Mucosa of rectum (tissue), 2 donors: ENCODE measurements at regions not wholly inside any gene's neighbourhood (a gene's known extent, or its start where the extent isn't known, plus 50 kb on each side); places are given as distances from the start of the nearest gene placed in this dataset.

Experiments
- H3K27ac ChIP-seq, 2 donors: one replicate each; pipeline ENCODE4 v1.7.0; 2013; ENCODE audit warnings: inconsistent platforms in 2 of 2, low read depth in 2 of 2, low read length in 2 of 2
- H3K27me3 ChIP-seq, 2 donors: one replicate each; pipeline ENCODE4 v1.7.0; 2013; ENCODE audit warnings: low read length in 2 of 2; ENCODE audit not compliant: control insufficient read depth in 2 of 2, insufficient read depth in 2 of 2
- H3K36me3 ChIP-seq, 2 donors: one replicate each; pipeline ENCODE4 v1.7.0; 2013; ENCODE audit warnings: low read length in 2 of 2; ENCODE audit not compliant: control insufficient read depth in 2 of 2, insufficient read depth in 2 of 2
- H3K4me1 ChIP-seq, 2 donors: one replicate each; pipeline ENCODE4 v1.7.0; 2013; ENCODE audit warnings: low read length in 2 of 2, mild to moderate bottlenecking in 1 of 2; ENCODE audit not compliant: control insufficient read depth in 2 of 2, insufficient read depth in 2 of 2
- H3K4me3 ChIP-seq, 2 donors: one replicate each; pipeline ENCODE4 v1.7.0; 2013; ENCODE audit warnings: low read length in 2 of 2
- H3K9ac ChIP-seq, 2 donors: one replicate each; pipeline ENCODE4 v1.7.0; 2013; ENCODE audit warnings: low read length in 2 of 2, low read depth in 1 of 2, mild to moderate bottlenecking in 1 of 2
- H3K9me3 ChIP-seq, 2 donors: one replicate each; pipeline ENCODE4 v1.7.0; 2013; ENCODE audit warnings: low read length in 2 of 2; ENCODE audit not compliant: control insufficient read depth in 2 of 2
- donor health status: healthy.
- donor health status: Normal muscosa, but diverticular disease.

- H3K9me3 ChIP-seq, result no peaks in the 10 kb centered on the region
- H3K4me3 ChIP-seq, result no peak overlapping the region
- H3K9ac ChIP-seq, result no peak overlapping the region
- no peaks in the 10 kb centered on the region for H3K36me3 ChIP-seq
- H3K27ac ChIP-seq, result no peak overlapping the region
- H3K27me3 ChIP-seq, result no peaks in the 10 kb centered on the region
- no peaks in the 10 kb centered on the region for H3K4me1 ChIP-seq
Observed at GRCh38 chr6:121651420-121651819, 216.0 kb downstream of the GJA1 start.

DNA sequence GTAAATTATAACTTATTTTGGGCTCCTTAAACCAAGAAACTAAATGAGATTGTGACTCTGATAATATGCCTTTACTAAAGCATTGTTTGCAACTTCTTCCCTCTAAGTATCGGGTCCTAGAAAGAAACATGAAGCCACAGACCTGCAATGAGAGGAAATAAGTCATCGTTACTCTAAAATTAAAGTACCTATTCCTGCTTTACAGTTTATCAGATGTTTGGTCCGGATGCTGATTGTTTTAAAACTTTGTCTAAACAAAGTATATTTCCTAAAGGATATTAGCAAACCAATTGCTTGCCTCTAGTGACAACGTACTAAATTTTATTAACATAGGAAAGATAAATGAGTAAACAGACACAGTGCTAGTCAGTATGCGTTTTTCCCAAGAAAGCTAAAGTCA lies 216.8 kb downstream of the GJA1 start:
- Histone ChIP-seq H3K27me3 (no peaks in the 10 kb centered on the region), H3K9ac (no peak overlapping the region), H3K27ac (peak overlapping the region in 1 of 2 donors; percentile 17), H3K4me3 (no peak overlapping the region), H3K4me1 (no peaks in the 10 kb centered on the region), H3K9me3 (no peaks in the 10 kb centered on the region), H3K36me3 (no peaks in the 10 kb centered on the region)

DNA sequence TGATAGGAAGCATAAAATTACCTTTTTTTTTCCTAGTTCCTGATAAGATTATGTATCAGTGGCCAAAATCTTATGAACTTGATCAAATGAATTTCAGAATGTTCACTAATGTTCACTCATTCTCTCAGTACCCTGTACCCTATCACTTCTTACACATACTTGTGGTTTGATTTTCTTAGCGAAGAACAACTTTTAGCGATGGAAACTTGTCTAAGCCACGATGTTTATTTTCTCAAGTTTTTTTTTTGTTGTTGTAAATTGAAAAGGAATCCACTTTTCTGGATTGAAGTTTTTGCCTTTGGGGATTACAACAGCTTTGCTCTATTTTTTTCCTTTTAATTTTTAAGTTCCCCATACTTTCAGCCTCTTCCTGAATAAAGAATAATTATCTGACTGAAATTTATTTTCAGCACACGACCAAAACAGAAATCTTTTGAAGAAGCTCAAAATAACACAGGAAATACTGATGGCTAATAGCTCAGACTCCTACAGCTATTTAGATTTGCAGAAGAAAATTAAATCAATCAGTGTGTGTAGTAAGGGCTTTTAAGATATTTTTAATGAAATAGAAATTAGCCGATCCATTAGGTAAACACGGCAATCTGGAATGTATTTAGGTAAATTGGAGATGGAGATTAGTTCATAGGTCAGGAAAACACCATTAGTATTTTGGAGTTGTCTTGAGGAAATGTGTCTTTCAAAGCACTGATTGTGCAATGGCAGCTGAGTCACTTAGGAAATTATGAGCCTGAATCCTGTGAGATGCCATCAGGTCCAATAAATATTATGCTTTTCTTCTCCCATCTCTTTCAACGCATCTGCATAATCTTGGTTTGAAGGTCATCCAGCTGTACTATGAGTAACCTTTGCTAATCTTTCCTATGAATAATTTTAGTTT lies 217.5 kb downstream of the GJA1 start:
- Histone ChIP-seq H3K9ac (no peak overlapping the region), H3K27ac (peak overlapping the region in 1 of 2 donors; percentile 17), H3K36me3 (no peaks in the 10 kb centered on the region), H3K27me3 (no peaks in the 10 kb centered on the region), H3K4me1 (no peaks in the 10 kb centered on the region), H3K9me3 (no peaks in the 10 kb centered on the region), H3K4me3 (no peak overlapping the region)

DNA sequence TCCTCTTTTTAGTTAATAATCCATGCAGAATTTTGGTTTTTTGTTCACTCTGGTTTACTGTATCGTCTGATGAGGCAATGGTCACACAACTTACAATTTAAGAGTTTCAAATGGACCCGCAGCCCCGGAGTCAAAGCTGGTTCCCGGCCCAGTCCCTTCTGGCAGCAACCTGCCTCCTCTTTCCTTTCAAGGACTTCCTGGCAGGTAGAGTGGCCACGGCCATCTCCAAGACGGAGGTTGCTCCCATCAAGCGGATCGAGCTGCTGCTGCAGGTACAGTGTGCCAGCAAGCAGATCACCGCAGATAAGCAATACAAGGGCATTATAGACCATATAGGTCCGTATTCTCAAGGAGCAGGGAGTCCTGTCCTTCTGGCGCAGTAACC lies 218.2 kb downstream of the GJA1 start:
- no peaks in the 10 kb centered on the region for H3K4me1 ChIP-seq
- no peaks in the 10 kb centered on the region for H3K36me3 ChIP-seq
- no peaks in the 10 kb centered on the region for H3K9me3 ChIP-seq
- peak overlapping the region in 1 of 2 donors; percentile 9 for H3K27ac ChIP-seq
- no peak overlapping the region for H3K9ac ChIP-seq
- H3K4me3 ChIP-seq, result no peak overlapping the region
- no peaks in the 10 kb centered on the region for H3K27me3 ChIP-seq

DNA sequence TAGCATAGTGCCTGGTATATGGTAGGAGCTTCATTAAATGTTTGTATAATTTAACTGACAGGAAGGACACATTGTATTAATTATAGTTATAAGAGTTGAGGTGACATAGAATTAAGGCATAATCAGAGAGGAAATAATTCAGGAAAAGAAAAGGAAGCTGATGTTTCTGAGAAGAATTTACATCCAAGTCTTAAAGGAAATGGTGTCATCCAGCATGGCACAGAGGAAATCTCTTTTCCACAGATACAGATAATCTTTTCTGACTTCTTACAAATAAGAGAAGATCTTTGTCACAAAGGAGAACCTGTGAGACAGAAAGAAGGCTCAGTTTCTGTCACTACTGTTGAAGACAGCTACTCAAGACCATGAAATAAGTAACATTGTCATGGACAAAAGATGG lies 222.5 kb downstream of the GJA1 start:
- Histone ChIP-seq H3K9ac (no peak overlapping the region), H3K27ac (no peak overlapping the region), H3K36me3 (no peaks in the 10 kb centered on the region), H3K4me1 (no peaks in the 10 kb centered on the region), H3K27me3 (no peaks in the 10 kb centered on the region), H3K9me3 (no peaks in the 10 kb centered on the region), H3K4me3 (no peak overlapping the region)

GRCh38 chr6:121660277-121660676 lies 224.8 kb downstream of the GJA1 start:
- Histone ChIP-seq H3K4me1 (no peaks in the 10 kb centered on the region), H3K27ac (no peak overlapping the region), H3K36me3 (no peaks in the 10 kb centered on the region), H3K27me3 (no peaks in the 10 kb centered on the region), H3K4me3 (no peak overlapping the region), H3K9me3 (no peaks in the 10 kb centered on the region), H3K9ac (no peak overlapping the region)

- Histone ChIP-seq H3K4me3 (no peak overlapping the region), H3K36me3 (no peaks in the 10 kb centered on the region), H3K27ac (no peak overlapping the region), H3K4me1 (no peaks in the 10 kb centered on the region), H3K27me3 (no peaks in the 10 kb centered on the region), H3K9me3 (no peaks in the 10 kb centered on the region), H3K9ac (no peak overlapping the region)
Observed at GRCh38 chr6:121663292-121663810, 227.9 kb downstream of the GJA1 start.

- Histone ChIP-seq H3K4me1 (no peaks in the 10 kb centered on the region), H3K9ac (no peak overlapping the region), H3K27ac (no peak overlapping the region), H3K27me3 (no peaks in the 10 kb centered on the region), H3K36me3 (no peaks in the 10 kb centered on the region), H3K9me3 (no peaks in the 10 kb centered on the region), H3K4me3 (no peak overlapping the region)
Observed at GRCh38 chr6:121664158-121664557, 228.7 kb downstream of the GJA1 start.

DNA sequence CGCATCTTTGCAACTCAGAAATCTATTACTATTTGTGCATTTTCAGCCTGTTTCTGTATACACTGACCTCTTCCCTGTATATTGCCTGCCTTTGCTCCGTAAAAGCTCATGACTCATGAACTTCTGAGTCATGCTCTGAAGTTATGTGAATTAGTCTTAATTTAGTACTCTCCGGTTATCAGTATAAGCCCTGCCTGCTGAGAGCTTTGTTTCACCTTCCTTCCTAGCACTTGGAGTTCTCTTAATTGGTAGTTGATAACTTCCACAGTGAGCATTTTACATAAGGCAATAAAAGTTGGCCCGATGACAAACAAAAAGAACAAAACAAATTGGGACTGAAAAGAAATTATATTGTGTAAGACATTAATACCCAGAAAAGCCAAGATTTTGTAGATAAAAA lies 231.4 kb downstream of the GJA1 start:
- Histone ChIP-seq H3K4me3 (no peak overlapping the region), H3K27ac (no peak overlapping the region), H3K9ac (no peak overlapping the region)

GRCh38 chr6:121668259-121668658 lies 232.8 kb downstream of the GJA1 start:
- H3K36me3 ChIP-seq, result no peaks in the 10 kb centered on the region
- no peaks in the 10 kb centered on the region for H3K4me1 ChIP-seq
- H3K9me3 ChIP-seq, result no peaks in the 10 kb centered on the region
- no peak overlapping the region for H3K9ac ChIP-seq
- no peak overlapping the region for H3K27ac ChIP-seq
- no peaks in the 10 kb centered on the region for H3K27me3 ChIP-seq
- H3K4me3 ChIP-seq, result no peak overlapping the region

More for the DNA sequence above, 231.4 kb downstream of the GJA1 start:
- no peaks in the 10 kb centered on the region for H3K27me3 ChIP-seq
- no peaks in the 10 kb centered on the region for H3K36me3 ChIP-seq
- no peaks in the 10 kb centered on the region for H3K9me3 ChIP-seq
- H3K4me1 ChIP-seq, result no peaks in the 10 kb centered on the region
